Muscle of back (tissue), 3 donors: ENCODE measurements at regions not wholly inside any gene's neighbourhood (a gene's known extent, or its start where the extent isn't known, plus 50 kb on each side); places are given as distances from the start of the nearest gene placed in this dataset.

Experiments
- DNase-seq, 3 donors: peaks; one replicate each; pipeline versions ENCODE4 v3.0.0 to v3.0.0-alpha.2; 2013

DNA sequence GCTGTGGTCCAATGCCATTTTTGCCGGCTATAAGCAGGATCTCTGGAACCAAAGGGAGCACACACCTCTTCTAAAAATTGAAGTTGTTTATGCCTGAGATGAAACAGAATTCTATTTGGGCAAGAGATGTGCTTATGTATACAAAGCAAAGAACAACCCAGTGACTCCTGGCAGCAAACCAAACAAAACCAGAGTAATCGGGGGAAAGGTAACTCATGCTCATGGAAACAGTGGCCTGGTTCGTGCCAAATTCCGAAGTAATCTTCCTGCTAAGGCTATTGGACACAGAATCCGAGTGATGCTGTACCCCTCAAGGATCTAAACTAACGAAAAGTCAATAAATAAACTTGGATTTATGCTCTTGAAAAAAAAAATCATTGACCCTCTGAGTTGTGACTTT is 178.7 kb downstream of the CEMIP2 start:
- no peak for DNase-seq

- peak in 1 of 3 donors; percentile 25 for DNase-seq
These were observed 180.5 kb downstream of the CEMIP2 start for GRCh38 chr9:71587576-71588362.

DNA sequence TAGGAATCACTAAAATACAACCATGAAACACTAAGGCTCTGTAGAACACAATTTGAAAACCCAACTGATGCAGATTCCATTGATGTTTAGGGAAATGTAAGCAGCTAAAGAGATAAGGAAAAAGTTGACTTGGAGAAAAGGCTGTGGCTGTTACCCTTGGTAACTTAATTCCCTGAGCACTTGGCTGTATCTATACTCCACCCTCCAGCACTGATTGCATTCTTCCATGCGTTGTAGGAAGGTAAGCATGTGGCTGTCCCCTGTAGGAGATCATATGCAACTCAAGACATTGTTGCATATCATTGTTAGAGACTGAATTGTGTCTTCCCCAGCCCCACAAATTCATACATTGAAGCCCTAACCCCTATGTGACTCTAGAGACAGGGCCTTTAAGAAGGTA is 184.5 kb downstream of the CEMIP2 start:
- DNase-seq, result no peak

DNA sequence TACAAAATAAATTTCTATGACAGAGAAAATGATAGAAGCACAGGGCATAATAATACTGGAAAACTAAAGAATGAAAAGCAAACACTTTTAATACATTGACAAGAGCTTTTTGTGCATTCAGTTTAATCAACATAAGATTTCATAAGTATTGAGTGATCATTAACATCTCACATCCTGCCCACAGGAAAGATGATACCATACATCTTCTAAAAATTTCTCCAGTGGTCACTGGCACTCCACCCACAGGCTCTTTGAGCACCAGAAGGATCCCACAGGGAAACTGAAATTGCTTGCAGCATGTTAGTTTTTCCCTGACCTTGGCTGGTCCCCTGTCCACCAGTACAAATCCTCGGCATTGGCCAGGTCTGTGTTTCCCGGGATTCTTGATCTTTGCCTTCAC is 186.0 kb downstream of the CEMIP2 start:
- DNase-seq, result no peak

GRCh38 chr9:71581101-71581500 is 187.2 kb downstream of the CEMIP2 start:
- DNase-seq, result no peak

DNA sequence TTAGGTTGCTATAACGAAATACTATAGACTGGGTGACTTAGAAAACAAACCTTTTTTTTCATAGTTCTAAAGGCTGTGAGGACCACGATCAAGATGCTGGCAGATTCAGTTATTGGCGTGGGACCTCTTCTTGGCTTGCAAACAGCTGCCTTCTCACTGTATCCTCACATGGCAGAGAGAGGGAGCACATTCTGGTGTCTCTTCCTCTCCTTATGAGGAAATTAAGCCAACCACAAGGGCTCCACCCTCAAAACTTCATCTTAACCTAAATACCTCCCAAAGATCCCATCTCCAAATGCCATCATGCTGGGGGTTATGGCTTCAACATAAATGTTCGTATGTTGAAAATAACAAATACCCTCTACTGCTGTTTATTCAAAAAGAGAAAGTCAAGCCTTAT is 197.1 kb downstream of the CEMIP2 start:
- no peak for DNase-seq

DNA sequence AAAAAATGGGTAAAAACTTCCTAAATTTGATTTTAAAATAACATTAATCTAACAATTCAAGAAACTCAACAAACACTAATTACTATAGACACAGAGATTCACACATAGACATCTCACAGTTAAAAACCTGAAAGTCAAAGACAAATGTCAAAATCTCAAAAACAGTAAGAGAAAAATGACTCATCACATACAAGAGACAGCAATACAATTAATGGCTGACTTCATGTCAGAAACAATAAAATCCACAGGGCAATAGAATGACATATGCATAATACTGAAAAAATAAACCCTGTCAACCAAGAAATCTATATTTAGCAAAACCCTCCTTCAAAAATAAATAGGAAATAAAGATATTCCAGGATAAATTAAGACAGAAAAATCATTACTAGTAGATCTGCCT is 200.4 kb downstream of the CEMIP2 start:
- no peak for DNase-seq

DNA sequence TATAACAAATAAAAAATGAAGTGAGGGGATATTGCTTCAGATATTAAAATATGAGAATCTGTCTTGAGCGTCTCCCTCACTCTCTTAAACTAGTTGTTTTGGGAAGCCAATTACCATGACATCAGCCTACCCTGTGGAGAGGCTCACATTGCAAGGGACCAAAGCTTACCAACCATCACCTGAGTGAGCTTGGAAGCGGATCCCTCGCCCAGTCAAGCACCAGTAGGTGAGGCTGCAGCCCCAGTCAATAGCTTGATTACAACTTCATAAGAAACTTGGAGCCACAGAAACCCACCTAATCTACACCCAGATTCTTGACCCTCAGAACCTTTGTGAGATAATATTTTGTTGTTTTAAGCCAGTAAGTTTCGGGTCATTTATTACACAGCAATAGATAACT is 206.2 kb downstream of the CEMIP2 start:
- DNase-seq, result no peak

DNA sequence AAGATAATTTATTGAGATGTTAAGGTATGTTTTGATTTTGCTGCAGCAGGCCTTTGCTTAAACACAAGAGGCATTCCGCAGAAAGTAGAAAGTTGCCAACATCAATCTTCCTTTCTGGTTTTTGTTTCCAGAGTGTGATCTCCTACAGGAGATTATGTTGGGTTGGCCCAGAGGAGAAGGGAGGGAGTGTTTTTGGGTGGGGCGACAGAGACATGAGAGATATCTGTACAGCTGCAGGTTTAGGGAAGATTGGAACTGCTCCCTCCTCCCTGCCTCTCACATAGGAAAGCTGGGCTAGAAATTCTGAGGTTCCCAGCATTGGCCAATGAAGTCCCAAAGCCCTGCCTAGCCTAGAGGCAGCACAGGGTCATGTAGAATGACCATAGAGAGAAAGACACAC is 211.0 kb downstream of the CEMIP2 start:
- no peak for DNase-seq

DNA sequence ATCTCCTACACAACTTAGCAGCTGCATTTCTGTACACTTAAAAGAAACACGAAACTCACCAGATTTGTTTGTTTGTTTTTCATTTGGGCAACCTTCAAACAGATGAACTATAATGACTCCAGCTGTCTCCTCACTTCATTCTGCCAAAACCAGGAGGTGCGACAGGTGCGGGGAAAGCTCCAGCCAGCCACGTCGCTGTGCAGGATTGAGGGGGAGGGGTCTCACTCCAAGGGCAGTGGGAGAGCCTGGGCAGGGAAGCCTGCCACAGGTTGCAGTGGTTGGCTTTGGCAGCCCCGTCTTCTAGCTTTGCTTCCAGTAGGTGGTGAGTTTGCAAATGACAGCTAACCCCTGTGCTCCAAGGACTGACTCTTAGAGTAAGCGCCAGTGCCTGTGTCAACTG is 215.8 kb downstream of the CEMIP2 start:
- peak in 1 of 3 donors; percentile 15 for DNase-seq

DNA sequence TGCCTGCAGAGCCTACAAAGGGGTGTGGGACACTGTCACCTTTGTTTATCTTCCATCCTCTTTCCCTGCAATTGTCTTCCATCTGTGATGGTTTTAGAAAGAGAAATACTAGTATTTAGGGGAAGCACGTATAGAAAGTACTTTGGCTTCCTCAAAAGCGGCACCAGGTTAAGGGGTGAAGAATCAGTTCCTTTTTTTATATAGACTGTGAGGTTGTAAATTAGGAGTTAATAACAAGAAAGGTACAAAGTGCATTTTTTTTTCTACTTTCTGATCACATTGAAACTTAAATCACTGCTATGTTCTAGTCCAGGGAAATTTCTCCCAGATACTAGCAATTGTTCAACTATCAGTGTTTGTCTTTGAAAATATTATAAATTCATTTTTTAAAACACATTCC is 219.3 kb downstream of the CEMIP2 start:
- DNase-seq, result no peak

DNA sequence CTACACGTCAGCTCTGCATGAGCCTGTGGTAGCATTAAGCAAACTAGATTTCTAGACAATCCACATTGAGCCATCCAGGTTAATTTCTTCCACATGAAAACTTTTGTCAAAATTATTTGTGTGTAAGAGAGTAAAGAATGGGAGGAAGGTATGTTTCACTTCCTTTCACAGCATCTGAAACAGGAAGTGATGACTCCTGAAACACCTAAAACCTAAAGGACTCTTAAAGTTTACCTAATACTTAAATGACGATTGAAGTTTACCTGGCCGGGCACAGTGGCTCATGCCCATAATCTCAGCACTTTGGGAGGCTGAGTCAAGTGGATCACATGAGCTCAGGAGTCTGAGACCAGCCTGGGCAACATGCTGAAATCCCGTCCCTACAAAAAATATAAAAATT is 223.8 kb downstream of the CEMIP2 start:
- DNase-seq, result no peak

GRCh38 chr9:71541436-71541835 is 226.9 kb downstream of the CEMIP2 start:
- DNase-seq, result no peak

DNA sequence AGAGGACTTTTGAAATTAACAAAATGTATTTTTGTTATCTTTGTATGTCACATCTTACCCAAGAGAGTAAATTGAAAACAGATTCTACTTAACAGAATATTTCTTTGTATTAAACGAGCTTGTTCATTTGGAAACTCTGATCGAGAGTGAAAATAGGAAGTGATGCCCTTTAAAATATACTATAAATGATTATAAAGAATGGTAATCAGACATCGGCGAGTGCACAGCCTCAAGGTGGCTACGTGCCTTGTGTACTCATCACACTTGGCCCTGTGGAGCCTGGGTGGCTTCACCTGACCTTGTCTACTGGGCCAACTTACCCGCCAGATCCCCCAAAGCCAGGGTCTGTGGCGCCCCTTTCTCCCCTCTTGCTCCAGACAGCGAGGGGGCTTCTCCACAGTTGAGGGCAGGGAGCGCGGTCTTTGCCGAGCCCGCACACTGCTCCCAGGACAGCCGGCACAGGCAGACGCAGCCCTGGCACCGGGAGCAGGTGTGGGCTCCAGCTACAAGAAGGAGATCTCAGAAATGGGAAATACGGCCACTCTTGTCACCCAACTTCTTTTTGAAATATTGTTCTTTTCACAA is 243.2 kb downstream of the CEMIP2 start:
- DNase-seq, result no peak

DNA sequence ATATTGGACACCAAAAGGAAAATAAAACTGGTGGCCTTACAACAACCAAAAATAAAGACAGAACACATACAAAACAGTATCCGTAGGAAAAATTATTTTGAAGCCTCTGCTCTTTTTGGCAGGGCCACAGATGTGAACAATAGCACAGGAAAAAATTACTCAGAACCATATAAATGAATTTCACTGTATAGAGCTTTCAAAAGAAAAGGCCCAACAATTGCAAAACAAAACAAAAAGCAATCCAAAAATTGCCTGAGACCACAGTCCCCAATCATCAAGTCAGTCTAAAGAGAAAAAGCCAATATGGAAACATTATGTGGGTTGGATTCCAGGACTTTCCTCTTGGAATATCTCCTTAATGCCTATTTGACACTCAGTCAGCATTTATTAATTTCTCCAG is 243.8 kb downstream of the CEMIP2 start:
- DNase-seq, result peak; percentile 69 to 89 (median 79)

DNA sequence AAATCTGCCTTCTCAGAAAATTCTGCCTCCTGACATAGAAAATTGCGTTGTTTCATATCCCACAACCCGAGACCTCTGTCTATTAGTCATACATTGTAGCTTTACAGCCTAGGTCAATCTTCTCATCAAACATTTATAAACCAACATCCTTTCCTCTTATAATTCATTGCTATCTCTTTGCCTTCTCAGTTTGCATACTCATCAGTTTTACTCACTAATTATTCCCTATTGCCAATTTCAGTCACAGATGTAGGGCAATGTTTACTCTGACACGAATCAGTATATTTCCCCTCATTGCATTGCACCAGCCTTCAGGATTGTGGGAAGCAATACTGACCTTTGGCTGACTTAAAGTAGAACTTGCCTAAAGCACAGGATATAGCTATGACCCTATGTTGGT is 247.2 kb downstream of the CEMIP2 start:
- DNase-seq, result no peak

GRCh38 chr9:71519098-71519696 is 249.1 kb downstream of the CEMIP2 start:
- DNase-seq, result peak in 1 of 3 donors; percentile 28

DNA sequence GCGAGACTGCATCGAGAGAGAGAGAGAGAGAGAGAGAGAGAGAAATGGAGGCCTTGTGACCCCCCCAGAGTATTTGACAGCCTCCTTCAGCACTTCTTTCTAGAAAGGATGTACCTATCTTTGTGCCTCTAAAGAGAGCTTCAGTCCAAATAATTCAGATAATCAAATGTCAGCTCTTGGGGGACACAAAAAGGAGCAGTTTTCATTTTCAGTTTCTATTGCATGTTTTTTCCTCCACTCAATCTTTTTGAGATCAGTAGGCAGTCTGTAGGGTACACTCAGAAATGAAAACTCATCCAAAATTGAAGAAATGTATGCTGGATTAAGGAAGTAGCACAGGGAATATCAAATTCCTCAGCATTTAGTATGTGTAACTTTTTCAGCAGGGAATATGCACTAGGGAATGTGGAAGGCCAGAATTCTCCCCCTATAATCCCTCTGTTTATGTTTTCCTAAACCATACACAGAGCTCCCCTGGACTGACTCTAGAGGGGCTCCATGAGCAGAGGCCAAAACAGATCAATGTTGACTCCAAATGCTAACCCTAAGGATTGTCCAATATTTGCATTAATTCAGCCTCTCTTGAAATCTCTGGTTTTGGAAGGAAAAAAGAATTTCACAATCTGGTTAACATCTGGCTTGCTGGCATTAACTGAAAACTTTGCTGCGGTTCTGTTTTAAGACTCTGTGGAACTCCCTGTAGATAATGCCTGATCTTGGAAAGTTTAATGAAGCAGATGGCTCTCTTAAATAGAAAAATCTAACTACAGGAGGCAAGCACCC is 250.1 kb downstream of the CEMIP2 start:
- DNase-seq, result peak; percentile 76 to 94 (median 80)

DNA sequence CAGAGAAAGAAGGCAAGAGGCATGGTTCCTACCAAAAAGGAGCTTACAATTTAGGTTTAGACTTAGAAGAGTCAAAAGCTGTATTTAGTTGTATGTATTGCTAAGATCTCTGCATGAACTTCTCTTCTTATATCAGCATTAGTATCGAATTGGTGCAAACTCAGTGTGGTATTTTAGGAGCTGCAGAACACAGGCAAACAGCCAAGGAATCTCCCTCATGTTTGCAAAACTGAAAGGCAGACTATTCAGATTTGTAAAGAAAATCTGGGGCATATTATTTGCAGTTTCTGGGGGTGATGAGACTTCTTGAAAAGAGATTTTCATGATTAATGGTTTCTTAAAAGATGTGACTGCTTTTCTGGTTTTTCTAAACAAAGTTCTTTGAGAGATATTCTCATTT is 252.7 kb downstream of the CEMIP2 start:
- peak in 1 of 3 donors; percentile 41 for DNase-seq

- DNase-seq, result no peak
These were observed 253.2 kb downstream of the CEMIP2 start for GRCh38 chr9:71515107-71515506.

DNA sequence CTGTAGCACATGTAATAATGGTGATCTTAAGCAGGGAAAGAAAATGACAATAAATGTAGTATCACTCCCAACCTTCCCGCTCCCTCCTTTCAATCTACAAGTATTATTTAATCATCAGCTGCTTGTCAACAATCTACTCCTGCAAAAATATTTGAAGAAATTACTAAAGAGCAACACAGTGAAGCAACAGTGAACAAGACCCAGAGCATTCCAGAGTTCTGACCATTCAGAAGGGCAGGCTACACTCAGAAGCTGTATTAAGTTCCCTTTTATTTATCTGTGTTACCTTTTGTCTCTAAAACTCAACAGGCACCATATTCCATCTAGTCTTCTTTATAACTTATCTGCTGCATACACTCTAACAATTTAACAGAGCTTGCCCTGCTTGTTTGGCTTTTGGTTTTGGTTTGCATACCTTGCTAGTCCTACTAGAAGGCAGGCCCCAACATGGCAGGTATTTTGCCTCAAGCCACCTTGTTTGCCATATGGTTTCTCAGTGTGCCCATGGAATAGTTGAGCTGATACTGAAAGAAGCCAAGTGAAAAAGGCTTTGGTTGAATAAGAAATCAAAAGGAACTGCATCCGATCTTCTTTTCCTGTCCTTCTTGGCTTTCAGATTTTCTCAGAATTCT is 253.9 kb downstream of the CEMIP2 start:
- no peak for DNase-seq

DNA sequence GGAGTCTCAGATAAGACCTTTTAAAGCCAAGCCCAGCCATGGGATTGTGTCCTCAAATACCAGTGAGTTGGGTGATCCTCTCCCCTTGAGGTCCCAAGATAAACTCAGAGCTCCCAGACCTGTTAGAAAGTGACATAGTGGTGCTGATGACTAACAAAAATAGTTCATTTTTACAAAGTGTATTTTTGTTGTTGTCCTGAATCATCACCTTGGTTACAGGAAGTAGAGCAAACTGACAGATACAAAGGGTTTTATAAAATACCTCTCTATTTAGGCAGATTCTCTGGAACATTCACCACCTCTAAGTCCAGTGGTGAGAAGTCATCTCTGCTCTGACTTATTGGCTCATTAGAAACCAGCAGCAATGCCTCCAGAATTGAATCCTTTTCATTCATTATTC is 259.3 kb downstream of the CEMIP2 start:
- no peak for DNase-seq
